ENCODE measurements at regions not wholly inside any gene's neighbourhood (a gene's known extent, or its start where the extent isn't known, plus 50 kb on each side); places are given as distances from the start of the nearest gene placed in this dataset.

GRCh38 chr5:103910786-103911185 is 348.2 kb upstream of the NUDT12 start:
- intact Hi-C loops (cut with micrococcal nuclease) = no loop called here
- H3K9me3 Mint-ChIP-seq = no peaks in the 10 kb centered on the region
- H3K27me3 Mint-ChIP-seq = no peaks in the 10 kb centered on the region
- H3K4me3 Mint-ChIP-seq = no peak overlapping the region
- H3K27ac Mint-ChIP-seq = no peak overlapping the region
- no peaks in the 10 kb centered on the region for H3K36me3 Mint-ChIP-seq (ENCODE audit: low read depth)
- H3K4me1 Mint-ChIP-seq (ENCODE audit: low read depth) = no peaks in the 10 kb centered on the region

DNA sequence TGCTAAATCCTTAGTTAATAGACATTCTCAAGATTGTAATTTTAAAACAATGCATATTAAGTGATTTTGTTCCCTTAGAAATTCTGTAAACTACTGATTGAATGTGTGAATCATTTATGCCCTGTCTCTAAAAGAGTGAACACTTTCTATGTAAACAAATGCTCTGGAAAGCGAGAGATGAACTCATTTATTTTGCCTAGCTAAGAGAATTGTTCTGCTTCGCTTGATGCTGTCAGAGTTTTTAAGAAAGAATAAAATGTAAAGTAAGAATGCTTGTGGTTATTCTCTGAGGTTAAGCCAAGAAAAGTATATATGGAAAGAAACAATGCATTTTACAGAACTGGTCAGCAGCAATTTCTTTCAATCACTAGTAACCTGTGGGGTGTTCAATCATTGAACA is 347.4 kb upstream of the NUDT12 start:
- intact Hi-C loops (cut with micrococcal nuclease) = no loop called here
- H3K27me3 Mint-ChIP-seq = no peaks in the 10 kb centered on the region
- no peaks in the 10 kb centered on the region for H3K4me1 Mint-ChIP-seq (ENCODE audit: low read depth)
- H3K27ac Mint-ChIP-seq = no peak overlapping the region
- H3K36me3 Mint-ChIP-seq (ENCODE audit: low read depth) = no peaks in the 10 kb centered on the region
- H3K9me3 Mint-ChIP-seq = no peaks in the 10 kb centered on the region
- H3K4me3 Mint-ChIP-seq = no peak overlapping the region

GRCh38 chr5:103909391-103909790 is 346.8 kb upstream of the NUDT12 start:
- intact Hi-C loops (cut with micrococcal nuclease) = no loop called here
- Mint-ChIP-seq H3K4me3 (no peak overlapping the region), H3K27me3 (no peaks in the 10 kb centered on the region), H3K27ac (no peak overlapping the region), H3K9me3 (peaks cover under 1% of the 10 kb centered on the region), H3K4me1 (ENCODE audit: low read depth) (no peaks in the 10 kb centered on the region), H3K36me3 (ENCODE audit: low read depth) (no peaks in the 10 kb centered on the region)

DNA sequence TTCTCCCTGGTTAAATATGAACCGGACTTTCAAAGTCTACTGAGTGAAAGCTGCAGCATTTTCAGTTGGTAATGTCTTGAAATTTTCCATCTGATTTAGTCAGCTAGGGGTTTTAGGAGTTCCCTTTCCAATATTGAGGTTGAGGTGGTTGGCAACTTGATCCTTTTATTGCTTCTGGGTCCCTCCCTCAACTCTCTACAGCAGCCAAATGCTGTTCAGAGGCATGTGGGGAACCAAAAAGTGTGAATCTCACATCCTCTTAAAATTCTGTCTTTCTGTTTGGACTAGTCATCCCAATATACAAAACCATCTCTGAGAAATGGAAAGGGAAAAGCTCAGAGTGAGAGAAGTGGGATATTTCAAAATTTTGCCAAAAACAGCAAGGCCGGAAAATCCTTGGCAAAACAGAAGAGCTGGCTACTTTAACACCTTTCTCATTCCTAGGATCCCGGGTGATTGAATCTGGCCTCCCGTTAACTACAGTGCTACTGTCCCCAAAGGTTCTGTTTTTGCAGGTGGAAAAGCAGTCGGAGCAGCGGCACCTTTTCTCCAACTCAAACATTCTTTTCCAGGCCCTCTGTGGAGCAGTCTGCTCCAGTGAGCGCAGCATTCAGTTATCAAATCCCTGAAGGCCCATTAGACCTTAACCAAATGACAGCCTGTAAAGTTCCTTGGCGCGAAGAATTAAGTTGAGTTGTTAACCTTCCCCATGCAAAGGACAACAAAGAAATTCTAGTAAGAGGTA is 345.9 kb upstream of the NUDT12 start:
- Mint-ChIP-seq H3K9me3 (peaks cover 9% of the 10 kb centered on the region), H3K27me3 (no peaks in the 10 kb centered on the region), H3K27ac (no peak overlapping the region), H3K4me3 (no peak overlapping the region), H3K36me3 (ENCODE audit: low read depth) (no peaks in the 10 kb centered on the region), H3K4me1 (ENCODE audit: low read depth) (no peaks in the 10 kb centered on the region)
- intact Hi-C loops (cut with micrococcal nuclease) = no loop called here

- no peaks in the 10 kb centered on the region for H3K27me3 Mint-ChIP-seq
- no peaks in the 10 kb centered on the region for H3K36me3 Mint-ChIP-seq (ENCODE audit: low read depth)
- H3K27ac Mint-ChIP-seq = no peak overlapping the region
- H3K9me3 Mint-ChIP-seq = peaks cover 16% of the 10 kb centered on the region
- no peaks in the 10 kb centered on the region for H3K4me1 Mint-ChIP-seq (ENCODE audit: low read depth)
- no peak overlapping the region for H3K4me3 Mint-ChIP-seq
- intact Hi-C loops (cut with micrococcal nuclease) = no loop called here
These were observed 344.4 kb upstream of the NUDT12 start for GRCh38 chr5:103907001-103907400.

DNA sequence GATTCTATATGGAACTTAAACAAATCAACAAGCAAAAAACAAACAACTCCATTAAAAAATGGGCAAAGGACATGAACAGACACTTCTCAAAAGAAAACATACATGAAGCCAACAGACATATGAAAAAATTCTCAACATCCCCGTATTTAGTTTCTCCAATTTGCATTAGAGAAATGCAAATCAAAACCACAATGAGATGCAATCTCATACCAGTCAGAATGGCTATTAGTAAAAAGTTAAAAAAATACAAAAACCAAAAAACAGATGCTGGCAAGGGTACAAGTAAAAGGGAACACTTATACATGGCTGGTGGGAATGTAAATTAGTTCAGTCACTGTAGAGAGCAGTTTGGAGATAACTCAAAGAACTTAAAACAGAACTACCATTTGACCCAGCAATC is 342.1 kb upstream of the NUDT12 start:
- H3K4me3 Mint-ChIP-seq = no peak overlapping the region
- H3K4me1 Mint-ChIP-seq (ENCODE audit: low read depth) = no peaks in the 10 kb centered on the region
- H3K9me3 Mint-ChIP-seq = peaks cover 40% of the 10 kb centered on the region
- H3K36me3 Mint-ChIP-seq (ENCODE audit: low read depth) = no peaks in the 10 kb centered on the region
- intact Hi-C loops (cut with micrococcal nuclease) = no loop called here
- H3K27me3 Mint-ChIP-seq = no peaks in the 10 kb centered on the region
- no peak overlapping the region for H3K27ac Mint-ChIP-seq

DNA sequence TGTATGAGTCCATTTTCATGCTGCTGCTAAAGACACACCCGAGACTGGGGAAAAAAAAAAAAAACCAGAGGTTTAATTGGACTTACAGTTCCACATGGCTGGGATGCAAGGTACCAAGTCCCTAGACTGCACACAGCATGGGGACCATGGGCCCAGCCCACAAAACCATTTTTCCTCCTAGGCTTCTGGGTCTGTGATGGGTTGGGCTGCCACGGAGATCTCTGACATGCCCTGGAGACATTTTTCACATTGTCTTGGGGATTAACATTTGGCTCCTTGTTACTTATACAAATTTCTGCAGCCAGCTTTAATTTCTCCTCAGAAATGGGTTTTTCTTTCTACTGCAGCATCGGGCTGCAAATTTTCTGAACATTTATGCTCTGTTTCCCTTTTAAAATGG is 340.3 kb upstream of the NUDT12 start:
- Mint-ChIP-seq H3K27me3 (no peaks in the 10 kb centered on the region), H3K4me1 (ENCODE audit: low read depth) (no peaks in the 10 kb centered on the region), H3K27ac (no peak overlapping the region), H3K4me3 (no peak overlapping the region), H3K9me3 (peaks cover 57% of the 10 kb centered on the region), H3K36me3 (ENCODE audit: low read depth) (no peaks in the 10 kb centered on the region)
- intact Hi-C loops (cut with micrococcal nuclease) = no loop called here

DNA sequence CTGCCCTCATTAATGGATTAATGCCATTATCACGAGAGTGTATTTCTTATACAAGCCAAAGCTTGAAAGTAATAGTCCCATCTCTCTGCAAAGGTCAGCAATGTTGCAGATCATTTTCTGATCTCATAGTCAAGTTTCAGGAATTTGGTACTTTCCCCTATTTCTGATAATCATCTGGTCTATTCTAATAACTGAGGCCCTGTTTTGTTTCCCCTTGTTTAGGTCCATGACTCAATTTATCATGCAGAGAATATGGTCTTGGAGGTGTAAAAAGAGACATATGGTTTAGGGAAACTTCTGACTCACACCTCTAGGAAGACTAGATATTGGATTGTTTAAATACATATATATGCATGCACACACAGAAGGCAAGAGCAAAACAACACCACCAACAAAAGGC is 339.3 kb upstream of the NUDT12 start:
- Mint-ChIP-seq H3K4me3 (no peak overlapping the region), H3K27me3 (no peaks in the 10 kb centered on the region), H3K36me3 (ENCODE audit: low read depth) (no peaks in the 10 kb centered on the region), H3K27ac (no peak overlapping the region), H3K9me3 (peaks cover 60% of the 10 kb centered on the region), H3K4me1 (ENCODE audit: low read depth) (no peaks in the 10 kb centered on the region)
- intact Hi-C loops (cut with micrococcal nuclease) = no loop called here

DNA sequence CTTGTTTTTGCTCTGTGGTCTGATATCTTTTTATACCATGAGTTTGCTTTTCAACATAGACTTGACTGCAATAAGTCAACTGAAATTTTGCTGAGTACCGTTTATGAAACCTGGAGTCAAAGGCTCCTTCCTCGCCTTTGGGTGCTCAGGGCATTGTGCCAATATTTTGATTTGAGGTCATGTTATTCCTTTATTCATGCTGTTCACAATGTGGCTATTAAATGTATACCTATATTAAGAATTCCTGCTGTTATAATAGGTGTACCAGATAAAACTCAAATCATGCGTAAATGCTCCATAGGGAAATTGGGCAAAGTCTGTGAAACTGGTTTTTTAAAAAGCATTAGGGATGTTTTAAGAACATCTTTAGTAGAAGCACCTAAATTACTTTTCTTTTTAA is 334.0 kb upstream of the NUDT12 start:
- Mint-ChIP-seq H3K36me3 (ENCODE audit: low read depth) (no peaks in the 10 kb centered on the region), H3K9me3 (peaks cover 40% of the 10 kb centered on the region), H3K27me3 (no peaks in the 10 kb centered on the region), H3K4me1 (ENCODE audit: low read depth) (no peaks in the 10 kb centered on the region), H3K4me3 (no peak overlapping the region), H3K27ac (no peak overlapping the region)
- intact Hi-C loops (cut with micrococcal nuclease) = no loop called here

DNA sequence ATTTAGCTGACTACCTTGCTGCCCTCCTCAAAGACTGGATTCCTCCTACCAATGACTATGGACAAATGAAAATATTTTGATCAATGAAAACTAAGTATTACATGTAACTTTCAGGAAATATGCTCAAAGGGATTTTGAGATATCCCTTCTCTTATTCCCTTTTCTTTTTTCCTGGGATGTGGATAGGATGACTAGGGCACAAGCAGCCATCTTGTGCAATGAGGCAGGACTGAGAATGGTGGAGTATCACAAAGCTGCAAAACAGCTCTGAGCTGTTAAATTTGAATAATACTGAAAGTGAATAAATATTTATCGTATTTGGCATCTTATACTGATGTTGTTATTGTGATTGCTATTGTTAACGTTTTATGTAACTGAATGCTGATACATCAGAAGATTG is 333.1 kb upstream of the NUDT12 start:
- Mint-ChIP-seq H3K27me3 (no peaks in the 10 kb centered on the region), H3K36me3 (ENCODE audit: low read depth) (no peaks in the 10 kb centered on the region), H3K27ac (no peak overlapping the region), H3K4me3 (no peak overlapping the region), H3K9me3 (peaks cover 31% of the 10 kb centered on the region), H3K4me1 (ENCODE audit: low read depth) (no peaks in the 10 kb centered on the region)
- intact Hi-C loops (cut with micrococcal nuclease) = no loop called here

DNA sequence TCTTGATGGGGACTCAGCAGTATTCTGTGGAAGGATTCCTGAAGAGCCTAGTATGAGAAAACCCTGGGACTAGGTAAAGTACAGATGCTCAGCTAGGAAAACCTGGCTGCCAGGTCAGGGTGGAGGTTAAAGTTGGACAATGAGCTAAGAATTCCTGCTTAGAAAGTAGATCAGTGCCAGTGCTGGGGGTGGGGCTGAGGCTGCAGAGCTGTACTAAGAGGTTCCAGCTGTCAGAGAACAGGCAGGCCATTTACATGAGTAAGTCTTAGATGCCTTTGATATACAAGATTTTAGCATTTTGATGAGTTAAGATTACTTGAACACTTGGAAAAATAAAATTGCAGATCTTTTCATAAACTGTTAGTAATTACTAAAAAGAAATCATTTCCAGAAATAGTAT is 332.3 kb upstream of the NUDT12 start:
- H3K4me1 Mint-ChIP-seq (ENCODE audit: low read depth) = no peaks in the 10 kb centered on the region
- H3K36me3 Mint-ChIP-seq (ENCODE audit: low read depth) = no peaks in the 10 kb centered on the region
- intact Hi-C loops (cut with micrococcal nuclease) = no loop called here
- H3K4me3 Mint-ChIP-seq = no peak overlapping the region
- H3K27ac Mint-ChIP-seq = no peak overlapping the region
- no peaks in the 10 kb centered on the region for H3K27me3 Mint-ChIP-seq
- H3K9me3 Mint-ChIP-seq = peaks cover 22% of the 10 kb centered on the region

DNA sequence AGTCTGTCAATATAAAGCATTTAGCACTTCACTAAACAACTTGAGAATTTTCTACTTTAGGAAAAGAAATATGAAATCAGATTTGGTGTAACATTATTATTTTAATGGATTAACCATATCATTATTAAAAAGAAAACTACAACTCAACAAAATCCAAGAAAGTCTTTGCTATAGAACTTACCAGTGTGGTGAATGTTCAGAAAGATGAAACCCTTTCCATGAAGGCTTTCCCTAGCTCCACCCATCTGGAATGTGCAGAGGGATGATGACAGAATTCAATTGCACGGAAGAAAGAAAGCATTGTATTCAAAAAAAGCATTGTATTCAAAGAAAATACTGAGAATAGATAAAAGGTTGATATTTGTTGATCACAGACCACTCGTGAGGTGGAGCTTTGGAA is 328.6 kb upstream of the NUDT12 start:
- Mint-ChIP-seq H3K27me3 (no peaks in the 10 kb centered on the region), H3K9me3 (no peaks in the 10 kb centered on the region), H3K4me1 (ENCODE audit: low read depth) (no peaks in the 10 kb centered on the region), H3K27ac (no peak overlapping the region), H3K4me3 (no peak overlapping the region), H3K36me3 (ENCODE audit: low read depth) (no peaks in the 10 kb centered on the region)
- intact Hi-C loops (cut with micrococcal nuclease) = no loop called here

GRCh38 chr5:103890313-103890712 is 327.7 kb upstream of the NUDT12 start:
- Mint-ChIP-seq H3K4me3 (no peak overlapping the region), H3K9me3 (no peaks in the 10 kb centered on the region), H3K4me1 (ENCODE audit: low read depth) (no peaks in the 10 kb centered on the region), H3K27ac (no peak overlapping the region), H3K27me3 (no peaks in the 10 kb centered on the region), H3K36me3 (ENCODE audit: low read depth) (no peaks in the 10 kb centered on the region)
- intact Hi-C loops (cut with micrococcal nuclease) = no loop called here

GRCh38 chr5:103889500-103890209 is 327.1 kb upstream of the NUDT12 start:
- no peak overlapping the region for H3K27ac Mint-ChIP-seq
- H3K9me3 Mint-ChIP-seq = no peaks in the 10 kb centered on the region
- no peaks in the 10 kb centered on the region for H3K36me3 Mint-ChIP-seq (ENCODE audit: low read depth)
- H3K4me1 Mint-ChIP-seq (ENCODE audit: low read depth) = no peaks in the 10 kb centered on the region
- intact Hi-C loops (cut with micrococcal nuclease) = no loop called here
- H3K4me3 Mint-ChIP-seq = no peak overlapping the region
- no peaks in the 10 kb centered on the region for H3K27me3 Mint-ChIP-seq

- Mint-ChIP-seq H3K9me3 (no peaks in the 10 kb centered on the region), H3K27ac (no peak overlapping the region), H3K4me1 (ENCODE audit: low read depth) (no peaks in the 10 kb centered on the region), H3K27me3 (no peaks in the 10 kb centered on the region), H3K36me3 (ENCODE audit: low read depth) (no peaks in the 10 kb centered on the region), H3K4me3 (no peak overlapping the region)
- intact Hi-C loops (cut with micrococcal nuclease) = no loop called here
These were observed 324.2 kb upstream of the NUDT12 start for GRCh38 chr5:103886826-103887225.
